Skin epidermis (tissue), 12 donors: ENCODE measurements at regions not wholly inside any gene's neighbourhood (a gene's known extent, or its start where the extent isn't known, plus 50 kb on each side); places are given as distances from the start of the nearest gene placed in this dataset.

Experiments used
- H3K27ac ChIP-seq, 21 experiments: fragments of 200-600 bp; sonication (generic) in 11 of 21; one replicate each; pipeline ENCODE4 v1.5.0; 2020; ENCODE audit warnings: mild to moderate bottlenecking in 3 of 21, inconsistent platforms in 2 of 21, moderate library complexity in 2 of 21
- H3K4me3 ChIP-seq, 7 experiments: fragments of 200-600 bp; sonication (generic) in 2 of 7; one replicate each; pipeline ENCODE4 v1.5.0; 2020; ENCODE audit warnings: inconsistent platforms in 2 of 7, mild to moderate bottlenecking in 2 of 7, moderate library complexity in 1 of 7

GRCh38 chr2:18473241-18474181 is 86.9 kb downstream of the RDH14 start:
- H3K27ac ChIP-seq: peak overlapping the region in 3 of 21 experiments; percentile 7 to 31 (median 24)

GRCh38 chr2:18467749-18468360 is 92.6 kb downstream of the RDH14 start:
- peak overlapping the region in 1 of 21 experiments; percentile 23 for H3K27ac ChIP-seq
- no peak overlapping the region for H3K4me3 ChIP-seq

More at GRCh38 chr2:18473241-18474181, 86.9 kb downstream of the RDH14 start:
- no peak overlapping the region for H3K4me3 ChIP-seq

GRCh38 chr2:18465979-18466378 is 94.5 kb downstream of the RDH14 start:
- no peak overlapping the region for H3K27ac ChIP-seq
- no peak overlapping the region for H3K4me3 ChIP-seq

GRCh38 chr2:18464913-18465312 is 95.5 kb downstream of the RDH14 start:
- H3K4me3 ChIP-seq: no peak overlapping the region

GRCh38 chr2:18456026-18456425 is 104.4 kb downstream of the RDH14 start:
- H3K4me3 ChIP-seq: no peak overlapping the region
- H3K27ac ChIP-seq: no peak overlapping the region

More at GRCh38 chr2:18464913-18465312, 95.5 kb downstream of the RDH14 start:
- no peak overlapping the region for H3K27ac ChIP-seq

GRCh38 chr2:18455236-18455862 is 105.1 kb downstream of the RDH14 start:
- peak overlapping the region in 1 of 21 experiments; percentile 48 for H3K27ac ChIP-seq
- no peak overlapping the region for H3K4me3 ChIP-seq

GRCh38 chr2:18454692-18455235 is 105.7 kb downstream of the RDH14 start:
- H3K27ac ChIP-seq: peak overlapping the region in 1 of 21 experiments; percentile 48
- no peak overlapping the region for H3K4me3 ChIP-seq

- Histone ChIP-seq H3K4me3 (no peak overlapping the region), H3K27ac (peak overlapping the region in 3 of 21 experiments; percentile 14 to 74 (median 52))
Observed at GRCh38 chr2:18446715-18447114, 113.7 kb downstream of the RDH14 start.

- Histone ChIP-seq H3K27ac (peak overlapping the region in 7 of 21 experiments; percentile 1 to 74 (median 26)), H3K4me3 (no peak overlapping the region)
Observed at GRCh38 chr2:18445433-18446320, 114.8 kb downstream of the RDH14 start.

- Histone ChIP-seq H3K4me3 (no peak overlapping the region), H3K27ac (peak overlapping the region in 3 of 21 experiments; percentile 0 to 74 (median 14))
Observed at GRCh38 chr2:18444806-18445205, 115.6 kb downstream of the RDH14 start.

GRCh38 chr2:18441583-18441982 is 118.9 kb downstream of the RDH14 start:
- Histone ChIP-seq H3K4me3 (no peak overlapping the region), H3K27ac (no peak overlapping the region)

- no peak overlapping the region for H3K4me3 ChIP-seq
- no peak overlapping the region for H3K27ac ChIP-seq
Observed at GRCh38 chr2:18440777-18441176, 119.7 kb downstream of the RDH14 start.

GRCh38 chr2:18440141-18440661 is 120.3 kb downstream of the RDH14 start:
- Histone ChIP-seq H3K27ac (peak overlapping the region in 1 of 21 experiments; percentile 8), H3K4me3 (no peak overlapping the region)

- H3K4me3 ChIP-seq: no peak overlapping the region
- H3K27ac ChIP-seq: no peak overlapping the region
Observed at GRCh38 chr2:18439716-18440115, 120.7 kb downstream of the RDH14 start.

- Histone ChIP-seq H3K27ac (no peak overlapping the region), H3K4me3 (no peak overlapping the region)
Observed at GRCh38 chr2:18437909-18438308, 122.5 kb downstream of the RDH14 start.

- Histone ChIP-seq H3K4me3 (no peak overlapping the region), H3K27ac (peak overlapping the region in 1 of 21 experiments; percentile 6)
Observed at GRCh38 chr2:18436503-18437005, 123.9 kb downstream of the RDH14 start.

GRCh38 chr2:18435426-18436037 is 124.9 kb downstream of the RDH14 start:
- no peak overlapping the region for H3K4me3 ChIP-seq
- no peak overlapping the region for H3K27ac ChIP-seq

GRCh38 chr2:18433872-18434271 is 126.6 kb downstream of the RDH14 start:
- Histone ChIP-seq H3K27ac (no peak overlapping the region), H3K4me3 (no peak overlapping the region)
